ENCODE measurements at regions not wholly inside any gene's neighbourhood (a gene's known extent, or its start where the extent isn't known, plus 50 kb on each side); places are given as distances from the start of the nearest gene placed in this dataset.
"Not testable (repeated sequence)": the region's sequence is repeated elsewhere in the genome, so short reads cannot be mapped to it uniquely, and the experiment has no call there.

GRCh38 chr12:127912035-127912665 lies 354.8 kb upstream of the TMEM132C start:
- no peak for DNase-seq (ENCODE audit: low read depth, low spot score)

- DNase-seq (ENCODE audit: low read depth, low spot score): no peak
These were observed 343.5 kb upstream of the TMEM132C start for GRCh38 chr12:127923501-127923900.

DNA sequence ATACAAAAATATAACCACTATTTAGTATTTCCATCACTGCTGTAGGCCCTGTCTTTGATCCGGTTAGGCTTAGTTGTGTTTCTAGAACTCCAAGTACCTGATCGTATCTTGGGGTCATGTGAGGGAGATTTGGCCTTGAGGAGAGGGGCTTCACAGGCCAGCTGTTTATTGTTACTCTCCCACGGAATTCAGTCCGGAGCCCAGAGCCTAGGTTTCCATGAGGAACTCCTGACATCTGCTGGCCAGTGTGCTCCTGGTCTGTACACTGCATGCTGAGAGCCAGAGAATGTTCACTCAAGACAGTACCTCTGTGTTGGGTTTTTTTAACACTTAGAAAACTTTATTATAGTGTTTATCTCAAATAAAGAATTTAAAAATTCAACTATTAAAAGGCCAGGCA lies 341.0 kb upstream of the TMEM132C start:
- DNase-seq (ENCODE audit: low read depth, low spot score): no peak

DNA sequence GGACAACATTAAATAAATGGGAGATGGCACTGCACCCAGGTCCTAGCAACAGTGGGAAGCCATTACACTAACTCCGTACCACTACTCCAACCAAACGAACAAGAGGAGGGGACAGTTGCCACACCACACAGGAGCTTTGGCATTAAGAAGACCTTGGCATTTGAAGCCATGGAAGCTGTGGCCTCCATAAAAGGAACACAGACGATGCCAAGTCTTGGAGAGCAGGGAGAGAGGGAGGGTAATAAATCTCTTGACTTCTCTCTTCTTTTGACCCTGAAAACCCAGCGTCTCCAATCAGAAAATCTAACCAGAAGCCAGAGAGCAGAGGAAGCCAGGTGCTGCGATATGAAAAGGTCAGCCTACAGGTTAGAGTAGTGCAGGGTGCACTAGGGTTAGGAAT lies 338.8 kb upstream of the TMEM132C start:
- no peak for DNase-seq (ENCODE audit: low read depth, low spot score)

DNA sequence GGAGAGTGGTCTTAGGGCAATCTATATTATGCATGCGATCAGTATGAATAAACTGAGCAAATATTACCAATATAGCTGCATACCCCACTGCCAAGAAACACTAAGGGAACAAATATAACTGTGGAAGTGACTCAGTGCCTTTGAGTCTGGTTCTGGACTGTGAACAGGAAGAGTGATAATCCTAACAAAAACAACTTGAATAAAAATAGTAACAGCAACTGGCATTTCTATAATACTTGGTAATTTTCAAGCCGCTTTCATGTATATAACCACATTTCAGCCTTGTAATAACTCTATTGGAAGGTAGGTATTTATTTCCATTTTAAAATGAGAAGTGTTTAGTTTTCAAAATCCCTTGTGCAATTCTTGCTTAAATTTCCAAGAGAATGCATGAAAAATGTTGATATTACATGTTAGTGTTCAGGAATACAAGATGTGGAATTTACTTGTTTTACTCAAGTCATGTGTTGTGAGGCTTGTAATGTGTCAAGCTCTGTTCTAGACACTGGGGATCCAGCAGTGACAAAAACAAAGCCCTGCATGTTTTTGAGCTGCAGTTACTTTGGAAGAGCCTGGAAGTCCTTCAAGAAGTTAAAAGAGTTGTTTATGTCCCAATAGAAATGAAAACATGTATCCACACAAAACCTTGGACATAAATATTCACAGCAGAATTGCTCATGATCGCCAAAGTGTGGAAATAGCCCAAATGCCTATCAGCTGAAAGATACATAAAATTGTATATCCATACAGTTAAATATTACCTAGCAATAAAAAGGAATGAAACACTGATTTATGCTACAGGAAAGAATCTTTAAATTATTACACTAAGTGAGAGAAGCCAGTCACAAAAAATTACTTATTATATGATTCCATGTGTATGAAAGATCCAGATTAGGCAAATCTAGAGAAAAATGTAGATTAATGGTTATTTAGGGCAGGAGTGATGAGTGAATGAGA lies 338.1 kb upstream of the TMEM132C start:
- no peak for DNase-seq (ENCODE audit: low read depth, low spot score)

GRCh38 chr12:127930122-127930521 lies 336.8 kb upstream of the TMEM132C start:
- no peak for DNase-seq (ENCODE audit: low read depth, low spot score)

GRCh38 chr12:127934409-127934808 lies 332.6 kb upstream of the TMEM132C start:
- no peak for DNase-seq (ENCODE audit: low read depth, low spot score)

DNA sequence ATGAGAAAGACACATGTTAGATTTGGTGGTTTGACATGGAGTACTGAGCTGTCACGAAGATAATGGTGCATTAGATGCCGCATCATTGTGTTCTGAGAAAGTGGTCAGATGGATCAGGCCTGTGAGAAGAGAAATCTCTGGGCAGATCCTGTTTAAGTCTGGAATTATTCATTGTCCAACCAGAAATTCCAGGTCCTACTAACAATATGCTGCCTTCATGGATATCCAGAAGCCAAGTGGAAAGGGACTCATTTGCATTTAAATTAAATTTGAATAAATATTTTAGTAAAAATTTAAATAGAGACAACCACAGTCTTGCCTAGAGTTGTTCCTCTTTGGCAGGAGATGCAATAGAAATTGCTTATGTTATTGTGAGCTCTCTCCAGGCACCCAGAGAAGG lies 330.5 kb upstream of the TMEM132C start:
- DNase-seq (ENCODE audit: low read depth, low spot score): no peak

GRCh38 chr12:127941332-127941731 lies 325.6 kb upstream of the TMEM132C start:
- no peak for DNase-seq (ENCODE audit: low read depth, low spot score)

DNA sequence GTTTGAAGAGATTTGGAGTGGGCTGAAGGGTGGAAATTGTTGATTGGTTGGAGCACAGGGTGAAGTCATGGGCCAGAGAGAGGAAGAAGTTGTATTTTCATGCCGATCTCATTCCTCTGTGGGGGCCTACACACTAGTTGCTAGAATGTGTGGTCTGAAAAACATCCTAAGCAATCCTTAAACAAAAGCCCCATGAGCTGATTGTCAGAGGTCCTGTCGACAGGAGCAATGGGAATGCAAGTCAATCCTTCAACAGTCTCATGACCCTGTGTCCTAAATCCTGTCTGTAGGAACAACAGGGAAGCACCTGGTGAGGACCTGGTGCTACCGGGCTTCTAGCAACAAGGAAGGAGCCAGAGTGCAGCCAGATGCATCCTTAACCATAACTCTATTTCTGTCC lies 324.0 kb upstream of the TMEM132C start:
- DNase-seq (ENCODE audit: low read depth, low spot score): no peak

GRCh38 chr12:127943481-127944210 lies 323.3 kb upstream of the TMEM132C start:
- DNase-seq (ENCODE audit: low read depth, low spot score): no peak

DNA sequence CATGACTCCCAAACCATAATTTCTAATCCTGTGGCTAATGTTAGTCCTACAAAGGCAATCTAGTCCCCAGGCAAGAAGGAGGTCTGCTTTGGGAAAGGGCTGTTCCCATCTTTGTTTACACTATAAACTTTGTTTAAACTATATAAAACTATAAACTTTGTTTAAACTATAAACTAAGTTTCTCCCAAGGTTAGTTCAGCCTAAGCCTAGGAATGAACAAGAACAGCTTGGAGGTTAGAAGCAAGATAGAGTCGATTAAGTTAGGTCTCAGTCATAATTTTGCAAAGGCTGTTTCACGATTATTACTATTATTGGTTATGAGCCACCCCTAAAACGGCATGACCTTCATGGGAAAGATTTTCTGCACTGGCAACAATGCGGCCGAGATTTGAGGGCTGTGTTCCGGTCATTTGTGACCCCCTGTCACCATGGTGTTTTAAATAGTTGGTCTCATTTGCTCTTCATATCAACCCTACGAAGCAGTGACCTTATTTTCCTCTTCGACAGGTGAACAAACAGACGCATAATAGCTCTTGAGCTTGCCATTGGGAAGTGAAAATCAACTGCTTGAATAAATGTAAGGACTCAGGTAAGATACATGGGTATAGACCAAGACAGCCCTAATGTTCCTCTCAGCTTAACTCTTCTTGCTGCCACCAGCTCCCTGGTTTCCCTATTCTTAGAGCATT lies 322.6 kb upstream of the TMEM132C start:
- no peak for DNase-seq (ENCODE audit: low read depth, low spot score)

GRCh38 chr12:127957001-127957660 lies 309.8 kb upstream of the TMEM132C start:
- DNase-seq (ENCODE audit: low read depth, low spot score): peak; percentile 5

- no peak for DNase-seq (ENCODE audit: low read depth, low spot score)
These were observed 304.7 kb upstream of the TMEM132C start for GRCh38 chr12:127962303-127962702.

GRCh38 chr12:127963933-127964332 lies 303.0 kb upstream of the TMEM132C start:
- DNase-seq (ENCODE audit: low read depth, low spot score): no peak

GRCh38 chr12:127964717-127965116 lies 302.3 kb upstream of the TMEM132C start:
- no peak for DNase-seq (ENCODE audit: low read depth, low spot score)

DNA sequence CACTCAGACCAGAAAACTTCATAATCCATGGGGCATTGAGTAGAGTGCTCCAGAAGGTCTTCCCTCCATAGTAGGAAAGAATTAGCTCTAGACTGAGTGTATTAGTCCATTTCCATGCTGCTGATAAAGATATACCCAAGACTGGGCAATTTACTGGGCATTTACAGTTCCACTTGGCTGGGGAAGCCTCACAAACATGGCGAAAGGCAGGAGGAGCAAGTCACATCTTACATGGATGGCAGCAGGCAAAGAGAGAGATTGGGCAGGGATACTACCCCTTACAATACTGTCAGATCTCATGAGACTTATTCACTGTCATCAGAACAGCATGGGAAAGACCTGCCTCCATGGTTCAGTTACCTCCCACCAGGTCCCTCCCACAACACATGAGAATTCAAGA lies 300.6 kb upstream of the TMEM132C start:
- DNase-seq (ENCODE audit: low read depth, low spot score): no peak

- no peak for DNase-seq (ENCODE audit: low read depth, low spot score)
These were observed 296.5 kb upstream of the TMEM132C start for GRCh38 chr12:127970491-127970890.

GRCh38 chr12:127980585-127980984 lies 286.4 kb upstream of the TMEM132C start:
- no peak for DNase-seq (ENCODE audit: low read depth, low spot score)

- no peak for DNase-seq (ENCODE audit: low read depth, low spot score)
These were observed 285.1 kb upstream of the TMEM132C start for GRCh38 chr12:127981875-127982274.

DNA sequence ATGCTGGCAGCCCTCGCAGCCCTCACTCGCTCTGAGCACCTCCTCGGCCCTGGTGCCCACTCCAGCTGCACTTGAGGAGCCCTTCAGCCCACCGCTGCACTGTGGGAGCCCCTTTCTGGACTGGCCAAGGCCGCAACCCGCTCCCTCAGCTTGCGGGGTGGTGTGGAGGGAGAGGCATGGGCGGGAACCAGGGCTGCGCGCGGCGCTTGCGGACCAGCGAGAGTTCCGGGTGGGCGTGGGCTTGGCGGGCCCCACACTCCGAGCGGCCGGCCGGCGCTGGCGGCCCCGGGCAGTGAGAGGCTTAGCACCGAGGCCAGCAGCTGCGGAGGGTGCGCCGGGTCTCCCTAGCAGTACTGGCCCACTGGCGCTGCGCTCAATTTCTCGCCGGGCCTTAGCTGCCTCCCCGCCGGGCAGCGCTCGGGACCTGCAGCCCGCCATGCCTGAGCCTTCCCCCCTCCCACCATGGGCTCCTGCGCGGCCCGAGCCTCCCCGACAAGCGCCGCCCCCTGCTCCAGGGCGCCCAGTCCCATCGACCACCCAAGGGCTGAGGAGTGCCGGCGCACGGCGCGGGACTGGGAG lies 283.7 kb upstream of the TMEM132C start:
- not testable (repeated sequence) for DNase-seq (ENCODE audit: low read depth, low spot score)

Measured in brain pericyte (primary cell).